HG02981 (cell line): ENCODE measurements at regions not wholly inside any gene's neighbourhood (a gene's known extent, or its start where the extent isn't known, plus 50 kb on each side); places are given as distances from the start of the nearest gene placed in this dataset.

ENCODE experiments used
- ATAC-seq: cut with Tn5 transposase; IDR thresholded peaks from one replicate; pipeline ENCODE4 v1.9.1; 2021; ENCODE audit warnings: mild to moderate bottlenecking, moderate library complexity; ENCODE audit not compliant: unreplicated experiment

DNA sequence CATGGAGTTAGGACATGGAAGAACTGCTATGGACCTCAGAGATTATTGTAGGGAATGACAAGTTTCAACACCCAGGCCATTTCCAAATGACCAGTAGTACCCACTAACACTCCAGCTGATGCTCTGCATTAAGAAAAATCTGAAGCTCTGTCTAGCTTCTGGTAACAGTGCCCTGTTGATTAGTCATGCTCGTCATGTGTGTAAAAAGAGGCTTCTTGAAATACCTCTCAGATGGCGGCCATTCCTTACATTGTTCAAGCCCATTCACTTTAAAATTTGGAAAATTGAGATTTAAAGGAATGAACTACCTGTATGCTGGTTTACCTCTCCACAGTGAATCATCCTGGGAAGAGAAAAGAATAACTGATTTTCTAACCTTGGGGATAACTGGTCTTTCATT is 527.9 kb upstream of the ARGLU1 start:
- no peak for ATAC-seq

DNA sequence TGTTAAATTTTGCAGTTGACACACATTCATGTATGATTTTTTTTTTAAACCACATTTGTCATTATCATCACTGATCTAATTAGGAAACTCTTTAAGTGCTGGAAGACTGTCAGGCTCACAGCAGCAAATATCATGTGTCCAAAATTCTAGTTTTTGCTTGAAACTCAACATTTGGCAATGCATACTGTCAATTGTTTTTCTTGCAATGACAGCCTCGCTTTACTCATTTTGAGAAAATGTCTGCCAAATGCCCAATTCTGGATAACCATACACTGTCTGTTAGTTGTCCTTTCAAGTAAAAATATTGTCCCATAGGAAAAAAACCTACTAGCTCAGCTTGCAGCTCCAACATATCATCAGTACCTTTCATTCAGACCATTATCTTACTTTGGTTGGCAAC is 523.9 kb upstream of the ARGLU1 start:
- ATAC-seq, result no peak

DNA sequence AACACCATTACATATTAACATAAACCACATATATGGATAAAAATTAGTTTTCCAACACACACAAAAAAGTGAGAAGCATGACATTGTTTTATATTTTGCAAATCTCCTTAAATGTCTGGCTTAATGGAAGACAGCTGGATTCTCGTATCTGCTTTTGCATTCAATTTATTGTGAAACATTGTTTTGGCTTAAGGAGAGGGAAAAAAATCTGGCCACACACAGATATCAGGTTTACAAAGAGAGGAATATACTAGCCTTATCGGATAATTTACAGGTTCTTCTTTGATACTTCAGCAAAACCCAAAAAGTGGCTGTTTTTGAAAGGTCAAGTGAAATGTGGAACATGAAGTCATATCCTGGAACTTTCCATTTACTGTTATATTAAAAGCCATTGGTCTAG is 523.5 kb upstream of the ARGLU1 start:
- no peak for ATAC-seq

DNA sequence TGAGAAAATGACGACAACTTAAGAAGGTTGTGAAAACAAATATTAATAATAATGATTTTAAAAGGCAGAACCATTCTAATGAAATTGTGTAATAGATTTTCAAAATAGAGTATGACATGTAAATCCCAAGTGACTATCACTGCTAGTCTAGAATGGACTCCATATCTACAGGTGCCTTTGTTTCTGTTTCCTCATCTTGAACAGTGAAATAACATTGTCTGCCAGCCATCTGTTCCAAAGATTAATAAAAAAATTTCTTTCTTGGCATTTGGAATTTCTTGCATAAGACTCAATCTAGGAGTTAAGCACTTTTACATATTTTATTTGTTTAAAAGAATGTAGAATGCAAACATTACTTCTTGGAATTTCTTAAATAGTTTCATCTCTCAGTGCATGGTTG is 520.1 kb upstream of the ARGLU1 start:
- ATAC-seq, result no peak

DNA sequence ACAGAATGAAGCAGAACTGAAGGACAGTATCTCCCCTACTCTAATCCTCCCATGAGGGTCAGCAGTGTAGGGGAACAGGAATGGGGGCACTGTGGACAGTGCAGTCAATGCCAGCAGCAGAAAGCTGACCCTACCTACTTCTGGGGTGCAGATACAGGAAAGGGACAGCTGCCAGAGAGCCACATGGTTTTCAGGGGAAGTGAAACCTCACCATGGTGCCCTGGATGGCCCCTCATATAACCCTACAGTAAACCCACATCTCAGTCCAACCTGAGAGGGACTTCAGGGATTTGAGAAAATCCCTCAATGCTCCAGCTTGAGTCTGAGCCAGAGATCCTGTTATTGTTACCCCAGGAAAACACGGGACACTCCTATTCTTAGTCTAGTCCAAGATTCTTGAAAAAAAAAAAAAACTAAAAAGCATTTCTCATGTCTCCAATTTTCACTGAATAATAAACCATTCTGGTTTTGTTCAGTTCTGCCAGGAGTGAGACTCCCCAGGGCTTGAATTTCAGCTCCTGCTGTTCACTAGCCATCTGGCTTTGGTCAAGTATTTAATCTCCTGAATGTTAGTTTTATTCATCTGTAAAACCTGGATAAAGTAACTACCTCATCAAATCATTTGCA is 511.6 kb upstream of the ARGLU1 start:
- no peak for ATAC-seq

DNA sequence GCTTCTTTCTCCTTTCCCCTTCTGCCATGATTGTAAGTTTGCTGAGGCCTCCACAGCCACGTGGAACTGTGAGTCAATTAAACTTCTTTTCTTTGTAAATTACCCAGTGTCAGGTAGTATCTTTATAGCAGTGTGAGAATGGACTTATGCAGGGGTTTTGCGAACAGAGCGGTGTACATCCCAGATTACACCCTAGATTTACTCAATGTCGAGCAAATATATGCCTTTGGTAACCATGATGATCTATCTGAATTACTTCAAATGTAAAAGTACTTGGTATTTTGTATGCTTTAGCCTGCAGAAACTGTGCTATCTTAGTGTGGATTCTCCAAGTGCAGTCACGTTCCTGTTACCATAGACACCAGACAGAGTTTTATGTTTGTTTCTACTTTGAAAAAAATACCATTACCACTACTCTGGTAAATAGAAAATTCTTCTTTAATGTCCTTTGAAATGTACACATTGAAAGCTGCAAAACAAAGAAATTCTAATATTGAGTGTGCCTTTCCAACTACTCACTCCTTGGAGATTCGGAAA is 510.4 kb upstream of the ARGLU1 start:
- ATAC-seq, result no peak

DNA sequence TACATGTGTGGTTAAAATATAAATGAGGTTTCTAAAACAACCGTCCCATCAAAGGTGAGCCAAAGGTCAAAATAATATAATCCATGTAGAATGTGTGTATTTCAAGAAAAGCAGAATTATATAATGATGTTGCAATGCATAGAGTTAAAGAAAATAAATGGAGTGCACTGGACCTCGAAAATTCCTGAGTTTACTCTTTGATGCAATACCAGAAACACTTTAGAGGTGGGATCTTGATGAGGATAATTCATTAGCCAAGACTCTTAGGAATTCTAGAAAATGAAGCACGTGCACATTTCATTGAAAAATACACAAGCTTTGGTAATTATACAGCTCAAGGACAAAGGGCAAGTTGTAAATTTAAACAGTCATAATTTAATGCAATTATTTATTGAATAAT is 508.9 kb upstream of the ARGLU1 start:
- no peak for ATAC-seq

DNA sequence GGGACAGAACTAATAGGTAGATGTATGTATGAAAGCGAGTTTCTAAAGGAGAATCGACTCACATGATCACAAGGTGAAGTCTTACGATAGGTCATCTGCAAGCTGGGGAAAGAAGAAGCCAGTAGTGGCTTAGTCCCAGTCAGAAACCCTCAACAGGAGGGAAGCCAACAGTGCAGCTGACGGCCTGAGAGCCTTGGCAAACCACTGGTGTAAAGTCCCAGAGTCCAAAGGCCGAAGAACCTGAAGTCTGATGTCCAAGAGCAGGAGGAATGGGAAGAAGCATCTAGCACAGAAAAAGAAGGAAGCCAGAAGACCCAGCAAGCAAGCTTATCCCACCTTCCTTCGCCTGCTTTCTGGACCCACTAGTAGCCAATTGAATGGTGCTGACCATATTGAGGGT is 507.6 kb upstream of the ARGLU1 start:
- no peak for ATAC-seq

DNA sequence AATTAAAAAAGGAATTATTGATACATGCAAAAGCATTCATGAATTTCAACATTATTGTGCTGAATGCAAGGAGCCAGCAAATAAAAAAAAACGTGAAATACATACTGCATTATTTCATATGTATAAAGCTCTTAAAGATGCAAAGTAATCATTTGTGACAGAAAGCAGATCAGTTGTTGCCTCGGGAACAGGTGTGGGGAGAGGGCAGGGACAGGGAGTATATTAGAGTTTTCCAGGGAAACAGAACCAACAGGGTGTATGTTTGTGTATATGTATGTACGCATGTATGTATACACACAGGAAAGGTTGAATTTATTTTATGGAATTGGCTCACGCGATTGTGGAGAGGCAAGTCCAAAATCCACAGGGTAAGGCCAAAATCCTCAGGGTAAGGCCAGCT is 502.9 kb upstream of the ARGLU1 start:
- no peak for ATAC-seq

DNA sequence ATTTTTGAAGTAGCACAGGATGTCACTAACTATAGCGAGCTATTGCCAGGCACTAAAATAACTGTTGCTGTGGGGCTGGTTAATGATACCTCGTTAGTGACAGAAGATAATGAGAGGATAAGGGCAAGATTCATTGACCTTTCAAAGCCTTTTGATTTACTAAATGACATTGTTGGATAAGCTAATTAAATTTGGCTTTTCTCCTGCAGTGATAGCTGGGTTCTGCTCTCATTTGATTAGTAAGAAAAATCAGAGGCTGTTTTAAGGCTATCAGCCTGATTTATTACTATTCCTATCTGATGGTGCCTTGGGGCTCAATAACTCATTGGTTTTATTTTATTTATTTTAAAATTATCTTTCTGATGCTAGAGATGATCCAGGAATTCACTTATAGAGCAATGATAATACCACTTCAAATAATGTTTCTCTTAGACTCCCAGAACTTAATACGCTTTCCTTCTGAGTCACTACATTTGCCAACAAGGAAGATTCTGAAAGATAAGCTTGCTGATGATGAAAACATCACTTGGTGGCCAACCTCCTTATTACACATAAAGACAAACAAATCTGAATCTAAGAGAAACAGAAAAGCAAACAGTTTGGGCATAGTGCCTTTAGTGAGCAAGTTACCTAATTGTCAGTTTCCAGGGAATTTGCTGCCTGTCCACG is 501.3 kb upstream of the ARGLU1 start:
- ATAC-seq, result no peak

DNA sequence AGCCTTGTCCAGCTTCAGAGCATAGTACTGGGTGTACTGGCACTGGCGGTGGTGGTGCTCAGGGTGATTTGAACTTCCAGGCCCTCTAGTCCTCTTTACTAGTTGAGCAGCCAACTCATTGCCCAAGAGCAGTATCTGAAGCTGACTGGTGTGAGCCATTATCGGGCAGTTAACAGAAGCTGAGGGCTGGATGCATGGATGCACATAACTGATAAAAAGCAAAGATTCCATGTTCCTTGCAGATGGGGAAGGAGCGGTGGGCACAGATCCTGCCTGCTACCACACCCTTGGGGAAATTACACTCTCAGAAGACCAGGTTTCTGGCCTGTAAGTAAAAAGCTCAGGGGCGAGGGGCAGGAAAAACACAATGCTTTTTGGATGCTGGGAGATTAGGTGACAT is 499.4 kb upstream of the ARGLU1 start:
- ATAC-seq, result no peak

DNA sequence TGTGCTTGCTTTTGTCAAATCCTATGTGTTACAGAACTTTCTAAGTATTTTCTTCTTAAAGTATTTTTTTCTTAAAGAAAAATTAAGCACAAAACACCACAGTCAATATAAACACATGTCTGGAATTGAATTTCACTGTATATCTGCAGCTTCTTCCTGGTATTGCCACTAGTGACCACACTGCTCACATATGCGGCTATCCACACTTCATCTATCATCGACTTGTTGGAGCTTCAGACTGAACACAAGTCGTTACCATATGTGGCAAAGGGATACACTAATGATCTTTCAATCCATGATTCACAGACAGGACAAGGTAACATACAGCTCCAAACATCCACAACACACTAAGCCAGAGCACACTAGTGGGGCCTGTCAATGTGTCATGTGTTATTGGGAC is 498.4 kb upstream of the ARGLU1 start:
- ATAC-seq, result no peak

DNA sequence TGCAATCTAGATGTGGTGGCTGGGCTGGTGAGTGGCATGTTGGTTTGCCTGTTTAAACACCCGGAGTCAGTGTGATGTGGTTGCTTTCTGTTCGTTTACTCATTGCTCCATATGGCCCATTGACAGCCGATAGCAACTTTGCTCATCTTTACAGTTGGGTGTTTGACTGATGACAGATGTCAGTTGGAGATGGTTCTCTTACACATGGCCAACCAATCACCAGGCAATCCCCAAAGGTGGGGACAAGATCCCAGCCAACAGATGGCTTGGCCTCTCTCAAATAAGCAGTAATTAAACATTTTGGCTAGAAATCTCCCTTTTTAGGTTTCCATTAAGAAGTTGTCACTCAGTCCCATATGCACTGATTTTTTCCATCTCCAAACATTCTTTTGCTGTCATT is 497.1 kb upstream of the ARGLU1 start:
- no peak for ATAC-seq

DNA sequence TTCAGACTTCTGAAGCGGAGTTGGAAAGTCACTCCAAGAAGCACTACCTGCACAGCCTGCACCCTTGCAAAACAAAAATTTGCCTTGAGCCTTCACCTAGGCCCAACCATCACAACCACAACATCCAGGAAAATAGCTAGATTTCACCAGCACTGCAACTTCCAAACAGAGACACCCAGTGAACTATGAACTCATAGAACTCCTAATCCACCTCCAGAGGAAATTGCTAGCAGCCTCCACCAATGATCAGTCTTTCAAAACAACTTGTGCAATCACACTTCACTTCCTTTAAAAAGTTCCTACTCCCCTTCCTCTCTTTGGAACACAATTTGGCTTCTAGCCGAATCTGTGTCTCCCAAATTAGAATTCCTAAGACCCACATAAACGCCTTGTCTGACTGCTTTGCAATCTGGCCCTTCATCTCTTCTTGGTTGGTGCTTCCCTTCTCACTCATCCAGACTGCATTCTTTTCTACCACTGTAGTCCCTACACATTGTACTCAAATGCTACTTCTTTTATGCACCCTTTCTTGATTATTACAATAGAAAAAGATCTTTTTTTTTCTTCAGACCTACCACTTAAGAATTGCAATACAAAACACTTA is 489.2 kb upstream of the ARGLU1 start:
- ATAC-seq, result no peak

DNA sequence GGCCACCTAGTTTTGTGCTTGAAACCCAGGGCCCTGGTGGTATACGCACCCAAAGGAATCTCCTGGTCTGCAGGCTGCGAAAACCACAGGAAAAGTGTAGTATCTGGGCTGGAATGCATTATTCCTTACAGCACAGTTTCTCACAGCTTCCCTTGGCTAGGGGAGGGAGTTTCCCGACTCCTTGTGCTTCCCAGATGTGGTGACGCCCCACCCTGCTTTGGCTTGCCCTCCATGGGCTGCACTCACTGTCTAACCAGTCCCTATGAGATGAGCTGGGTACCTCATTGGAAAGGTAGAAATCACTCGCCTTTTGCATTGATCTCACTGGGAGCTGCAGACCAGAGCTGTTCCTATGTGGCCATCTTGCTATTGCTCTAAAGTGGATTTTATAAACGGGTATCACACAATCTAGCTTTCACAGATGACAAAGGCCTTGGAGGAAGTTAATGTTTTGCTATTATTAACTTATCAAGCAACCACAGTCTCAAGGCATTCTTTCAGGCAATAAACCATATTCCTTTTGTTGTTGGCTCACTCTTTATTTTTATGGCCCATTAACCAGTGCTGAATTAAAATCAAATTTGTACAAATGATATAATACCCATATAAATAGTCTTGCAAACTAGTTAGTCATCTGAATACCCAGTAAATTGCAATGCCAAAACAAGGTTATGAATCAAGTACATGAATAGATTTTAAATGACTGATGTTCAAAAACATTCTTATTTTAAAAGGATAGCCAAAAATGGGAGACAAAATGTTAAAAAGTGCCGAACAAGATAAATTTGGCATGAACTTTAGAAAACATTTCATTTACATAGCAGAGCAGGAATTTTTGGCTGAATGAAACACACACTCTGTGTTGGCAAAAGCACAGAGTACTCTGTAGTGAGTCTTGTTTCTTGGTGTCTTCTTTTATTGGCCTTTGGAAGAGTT is 475.4 kb upstream of the ARGLU1 start:
- ATAC-seq, result no peak

DNA sequence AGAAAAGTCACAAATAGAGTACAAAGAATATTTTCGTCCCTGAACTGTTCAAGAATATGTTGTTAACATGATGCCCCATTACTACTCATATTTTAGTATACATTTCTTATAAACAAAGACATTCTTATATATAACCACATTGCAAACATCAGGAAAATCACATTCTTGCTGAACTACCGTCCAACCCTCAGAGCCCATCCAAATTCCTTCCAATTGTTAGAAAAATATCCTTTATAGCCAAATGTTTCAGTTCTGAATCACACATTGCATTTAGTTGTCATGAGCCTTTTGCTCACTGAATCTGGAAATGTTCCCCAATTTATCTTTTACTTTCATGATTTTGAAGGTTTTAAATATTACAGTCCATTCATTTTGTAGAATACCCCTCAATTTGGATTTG is 467.8 kb upstream of the ARGLU1 start:
- no peak for ATAC-seq

DNA sequence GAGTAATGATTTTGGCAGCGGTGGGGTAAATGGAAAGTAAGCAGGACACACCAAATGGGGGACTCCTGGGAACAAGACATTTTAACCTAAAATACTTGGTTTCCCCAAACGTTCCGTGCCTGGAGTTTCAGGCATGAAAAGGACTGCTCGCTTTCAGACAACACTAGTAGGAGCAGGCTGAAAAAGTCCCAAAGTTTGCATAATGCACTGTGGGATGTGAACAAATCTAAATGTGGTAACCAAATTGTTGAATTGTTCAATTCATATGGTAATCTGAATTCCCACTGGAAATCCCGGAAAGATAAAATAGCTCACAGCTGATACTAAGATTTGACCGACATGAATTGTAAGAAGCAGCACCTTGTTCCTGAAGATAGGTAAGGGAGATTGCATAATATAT is 467.2 kb upstream of the ARGLU1 start:
- no peak for ATAC-seq

DNA sequence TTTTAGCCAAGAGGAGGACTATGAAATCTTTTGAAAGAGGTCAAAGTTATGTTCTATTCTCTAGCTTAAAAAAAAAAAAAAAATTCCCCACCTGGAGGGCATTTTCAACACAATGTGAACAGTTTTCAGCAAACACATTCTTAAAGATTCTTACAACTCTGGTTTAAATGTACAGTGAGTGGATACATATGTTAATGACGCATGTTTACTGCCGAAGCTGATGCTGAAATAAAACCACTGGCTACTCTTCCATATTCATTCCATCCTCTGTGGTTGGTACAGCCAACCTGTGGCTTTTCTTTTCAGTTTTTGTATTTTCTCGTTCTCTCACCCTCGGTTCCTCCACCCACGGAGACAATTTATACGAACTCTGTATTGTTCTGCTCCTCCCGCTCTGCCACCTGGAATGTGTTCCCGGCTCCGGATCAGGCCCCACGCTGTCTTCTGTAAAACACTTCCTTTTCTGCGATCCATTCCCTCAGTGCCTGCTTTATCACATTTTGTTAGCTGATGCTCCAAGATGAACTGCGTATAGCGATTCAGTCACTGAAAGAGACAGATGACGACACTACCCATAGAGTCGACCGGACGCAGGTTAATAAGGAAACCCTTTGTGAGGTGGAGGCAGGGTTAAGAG is 466.4 kb upstream of the ARGLU1 start:
- no peak for ATAC-seq

DNA sequence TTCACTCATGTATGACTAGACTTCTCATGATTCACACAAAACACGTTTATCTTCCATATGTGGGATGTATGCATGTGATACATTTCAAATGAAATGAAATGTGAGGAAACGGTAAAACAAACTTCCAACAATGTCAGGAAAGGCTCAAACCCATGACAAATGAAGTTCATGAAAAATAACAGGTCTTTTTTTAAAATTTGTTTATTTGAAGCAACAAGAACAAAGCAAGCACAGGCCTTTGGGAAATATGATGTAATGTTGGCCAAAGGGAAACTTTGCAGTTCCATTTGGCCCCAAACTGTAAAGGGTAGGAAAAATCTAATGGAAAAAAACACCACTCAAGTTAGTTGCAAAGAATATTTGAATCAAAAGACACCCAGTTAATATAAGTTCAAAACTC is 463.8 kb upstream of the ARGLU1 start:
- ATAC-seq, result no peak

DNA sequence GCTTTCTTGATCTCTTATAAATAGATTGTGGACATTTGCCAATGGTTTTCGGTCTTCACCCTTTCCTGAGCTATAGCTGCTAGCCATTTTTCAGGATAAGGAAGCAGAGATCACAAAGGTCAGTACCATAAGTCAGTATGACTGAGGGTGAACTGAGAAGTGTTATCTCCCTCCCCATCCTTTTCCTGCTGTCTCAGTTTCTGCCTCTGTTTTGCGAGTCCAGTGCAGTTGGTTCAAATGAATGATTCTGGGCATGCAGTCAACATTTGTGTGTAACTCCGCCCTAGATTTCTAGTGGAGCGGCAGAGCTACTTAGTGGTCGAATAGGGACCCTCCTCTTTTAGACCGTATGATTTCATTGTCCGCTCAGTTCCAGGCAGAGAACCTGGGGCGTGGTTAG is 460.8 kb upstream of the ARGLU1 start:
- no peak for ATAC-seq

DNA sequence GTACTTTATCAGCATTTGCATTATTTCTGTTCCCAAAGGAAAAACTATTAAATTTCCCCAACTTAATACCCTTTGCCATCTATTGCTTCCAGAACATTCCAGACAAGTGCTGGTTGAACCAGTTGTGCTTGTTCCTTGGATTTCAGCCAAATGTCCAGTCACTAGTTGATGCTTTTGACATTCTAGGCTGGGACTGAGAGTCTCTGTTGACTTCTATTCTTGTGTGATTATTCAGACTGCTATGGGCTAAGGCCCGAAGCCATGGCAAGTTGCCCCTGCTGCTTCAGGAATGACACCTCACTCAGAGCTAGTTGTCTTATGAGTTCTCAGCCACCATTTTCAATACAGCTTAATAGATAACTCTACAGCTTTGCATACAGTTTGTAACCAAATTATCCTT is 458.1 kb upstream of the ARGLU1 start:
- ATAC-seq, result no peak
